NCI-H2171 treated with DMSO at 0.1 percent for 48 hours (cell line): ENCODE measurements at regions not wholly inside any gene's neighbourhood (a gene's known extent, or its start where the extent isn't known, plus 50 kb on each side); places are given as distances from the start of the nearest gene placed in this dataset.

Experiments used
- DNase-seq: peaks from one replicate; lab custom pipeline; 2025; lab: John Stamatoyannopoulos, UW

DNA sequence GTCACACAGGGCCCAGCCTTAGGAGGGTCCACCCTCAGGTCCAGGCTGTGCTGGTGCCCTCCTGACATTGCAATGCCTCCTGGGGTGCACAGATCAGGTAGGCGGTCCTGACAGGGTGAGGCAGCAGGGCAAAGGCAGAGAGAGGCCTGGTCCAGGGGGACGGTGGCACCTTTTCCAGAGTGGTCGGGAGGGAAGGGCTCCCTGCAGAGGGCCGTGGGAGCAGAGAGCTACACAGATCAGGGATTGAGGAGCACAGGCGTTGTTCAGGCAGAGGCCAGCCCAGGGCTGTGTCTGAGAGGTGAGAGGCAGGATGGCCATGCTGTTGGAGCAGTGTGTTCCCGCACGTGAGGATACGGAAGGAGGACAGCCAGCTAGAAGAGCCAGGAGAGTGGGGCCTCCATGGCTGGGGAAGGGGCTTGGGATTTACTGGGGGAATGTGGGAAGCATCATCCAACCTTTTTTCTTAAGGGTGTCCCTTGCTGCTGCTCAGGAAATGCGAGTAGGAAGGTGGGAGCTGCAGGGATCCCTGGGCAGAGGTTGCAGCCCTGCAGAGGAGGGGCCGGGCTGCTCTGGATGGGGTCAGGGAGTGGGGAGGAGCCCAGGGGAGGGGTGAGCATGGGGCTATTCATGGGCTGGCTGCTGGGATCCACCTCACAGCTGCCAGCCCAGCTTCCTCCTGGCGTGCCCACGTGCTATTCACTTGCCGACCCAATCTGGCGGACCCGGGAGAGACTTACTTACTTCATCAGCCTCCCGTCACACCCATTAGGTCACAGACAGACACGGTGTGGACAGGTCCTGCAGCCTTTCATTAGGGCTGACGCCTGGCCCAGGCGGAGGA, 1516.4 kb downstream of the TBC1D22A start:
- no peak for DNase-seq

DNA sequence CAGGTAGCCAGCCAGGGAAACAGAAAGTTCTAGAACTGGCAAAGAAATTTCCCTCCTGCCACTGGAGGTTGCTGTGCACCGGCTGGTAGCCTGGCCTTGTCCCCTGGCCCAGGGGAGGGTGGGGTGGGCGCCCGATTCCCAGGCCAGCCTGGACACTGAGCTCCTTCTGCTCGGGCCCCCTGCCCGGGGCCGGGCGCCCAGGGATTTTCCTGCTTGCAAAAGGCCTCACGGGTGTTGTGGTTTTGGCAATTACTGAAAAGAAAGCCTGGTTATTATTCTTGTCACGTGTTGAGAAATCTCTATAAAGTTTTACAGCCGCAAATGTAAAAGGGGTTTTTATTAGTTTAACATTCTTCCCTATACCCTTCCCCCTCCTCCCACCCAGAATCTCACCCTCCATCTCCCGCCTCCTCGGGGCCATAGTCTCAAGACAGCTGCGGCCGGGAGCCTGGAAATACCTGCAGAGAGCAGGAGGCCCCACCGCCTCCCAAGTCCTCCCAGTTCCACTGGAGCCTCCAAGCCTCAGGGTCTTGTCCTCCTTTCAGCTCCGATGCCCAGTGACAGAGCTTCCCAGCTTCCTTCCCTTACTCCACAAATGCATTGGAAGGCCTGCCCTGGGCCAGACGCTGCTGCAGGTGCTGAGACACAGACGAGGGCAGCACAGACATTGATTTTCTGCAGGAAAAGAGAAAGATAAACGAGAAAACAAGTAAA, 1515.6 kb downstream of the TBC1D22A start:
- DNase-seq: no peak

GRCh38 chr22:48276994-48277867, 1514.8 kb downstream of the TBC1D22A start:
- DNase-seq: no peak

GRCh38 chr22:48275412-48275811, 1513.0 kb downstream of the TBC1D22A start:
- DNase-seq: no peak

GRCh38 chr22:48270731-48271130, 1508.3 kb downstream of the TBC1D22A start:
- no peak for DNase-seq

GRCh38 chr22:48268771-48269552, 1506.5 kb downstream of the TBC1D22A start:
- no peak for DNase-seq

DNA sequence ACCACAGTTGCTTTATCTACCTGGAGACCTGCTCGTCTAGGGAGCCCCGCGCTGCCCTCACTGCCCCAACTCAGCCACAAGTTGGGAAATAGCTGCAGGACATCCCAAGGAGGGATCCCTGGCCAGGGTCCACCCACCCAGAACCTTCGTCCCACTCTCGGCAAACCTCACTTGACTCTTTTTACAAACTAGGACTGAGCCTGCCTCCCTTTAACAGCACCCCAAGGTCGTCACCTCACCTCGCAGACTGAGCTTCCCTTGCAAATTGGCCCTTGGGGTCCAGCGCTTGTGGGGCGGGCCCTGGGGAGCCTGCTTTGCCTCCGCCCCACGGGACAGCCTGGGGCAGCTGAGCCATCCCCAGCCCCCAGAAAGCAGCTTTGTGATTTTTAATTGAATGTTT, 1505.8 kb downstream of the TBC1D22A start:
- DNase-seq: no peak

DNA sequence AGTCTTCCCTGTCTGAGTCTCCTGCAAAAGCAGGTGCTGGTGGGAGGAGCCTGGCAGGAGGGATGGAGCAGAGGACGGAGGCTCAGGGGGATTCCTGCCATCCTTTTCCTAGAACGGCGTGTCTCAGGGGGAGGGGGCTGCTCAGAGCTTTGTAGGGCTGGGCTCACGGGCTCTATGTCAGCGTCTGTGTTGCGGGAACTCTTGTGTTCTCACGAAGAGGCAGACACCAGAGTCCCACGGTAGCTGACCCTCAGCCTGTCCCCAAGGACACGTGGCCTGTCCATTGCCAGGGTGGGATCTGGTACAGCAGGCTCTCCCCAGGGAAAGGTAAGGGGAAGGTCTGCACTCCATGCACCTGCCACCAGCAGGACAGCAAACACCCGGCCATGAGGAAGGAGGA, 1505.2 kb downstream of the TBC1D22A start:
- DNase-seq: peak; percentile 9

DNA sequence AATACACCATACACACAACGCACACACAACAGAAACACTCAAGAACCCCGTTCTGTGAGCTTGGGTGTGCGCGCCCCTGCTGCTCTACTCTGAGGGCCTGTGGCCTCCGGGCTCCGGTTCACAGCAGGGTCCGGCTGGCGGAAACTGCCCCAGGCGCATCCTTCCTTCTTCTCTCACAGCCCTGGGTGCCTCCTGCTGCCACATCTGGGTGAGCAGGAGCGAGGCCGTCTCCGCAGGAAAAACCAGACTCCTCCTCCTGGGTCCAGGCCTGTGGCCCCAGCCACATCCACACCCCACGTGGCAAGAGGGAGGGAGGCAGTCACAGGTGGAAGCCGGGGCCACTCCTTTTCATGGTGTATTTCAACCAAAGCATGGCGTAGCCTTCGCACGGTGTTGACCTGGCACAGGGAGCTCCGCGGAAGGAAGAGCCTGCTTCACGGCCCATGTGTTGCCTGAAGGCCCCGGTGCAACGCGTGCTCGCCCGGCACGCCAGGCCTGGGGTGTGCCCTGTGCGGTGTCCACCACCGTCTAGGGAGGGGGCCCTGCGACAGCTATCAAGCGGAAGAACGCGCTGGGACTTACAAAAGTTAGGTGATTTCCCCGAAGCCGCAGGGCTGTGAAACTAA, 1502.7 kb downstream of the TBC1D22A start:
- DNase-seq: no peak

DNA sequence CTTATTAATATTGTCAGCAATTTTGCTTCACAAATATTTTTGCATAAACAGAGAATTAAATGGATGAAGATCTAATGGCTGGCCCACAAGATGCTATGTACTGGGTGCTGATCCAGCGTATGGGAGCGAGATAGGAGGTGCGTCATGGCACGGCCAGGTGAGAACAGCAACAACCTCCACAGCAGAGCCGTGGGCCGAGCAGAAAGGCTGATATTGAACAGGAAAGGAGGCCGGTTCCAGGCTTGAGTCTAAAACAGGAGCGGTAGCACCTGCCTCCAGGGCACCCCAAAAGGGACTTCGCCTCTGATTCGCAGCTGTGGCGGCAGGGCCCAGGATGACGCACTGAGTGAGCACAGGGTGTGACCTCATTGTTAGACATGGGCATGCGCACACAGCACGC, 1502.1 kb downstream of the TBC1D22A start:
- no peak for DNase-seq

- peak; percentile 68 for DNase-seq
Measured at GRCh38 chr22:48263791-48264351, 1501.4 kb downstream of the TBC1D22A start.

- no peak for DNase-seq
Measured at GRCh38 chr22:48263431-48263765, 1500.9 kb downstream of the TBC1D22A start.

- DNase-seq: no peak
Measured at GRCh38 chr22:48262596-48263430, 1500.4 kb downstream of the TBC1D22A start.

GRCh38 chr22:48261706-48262105, 1499.3 kb downstream of the TBC1D22A start:
- no peak for DNase-seq

- DNase-seq: no peak
Measured at GRCh38 chr22:48261048-48261621, 1498.7 kb downstream of the TBC1D22A start.

DNA sequence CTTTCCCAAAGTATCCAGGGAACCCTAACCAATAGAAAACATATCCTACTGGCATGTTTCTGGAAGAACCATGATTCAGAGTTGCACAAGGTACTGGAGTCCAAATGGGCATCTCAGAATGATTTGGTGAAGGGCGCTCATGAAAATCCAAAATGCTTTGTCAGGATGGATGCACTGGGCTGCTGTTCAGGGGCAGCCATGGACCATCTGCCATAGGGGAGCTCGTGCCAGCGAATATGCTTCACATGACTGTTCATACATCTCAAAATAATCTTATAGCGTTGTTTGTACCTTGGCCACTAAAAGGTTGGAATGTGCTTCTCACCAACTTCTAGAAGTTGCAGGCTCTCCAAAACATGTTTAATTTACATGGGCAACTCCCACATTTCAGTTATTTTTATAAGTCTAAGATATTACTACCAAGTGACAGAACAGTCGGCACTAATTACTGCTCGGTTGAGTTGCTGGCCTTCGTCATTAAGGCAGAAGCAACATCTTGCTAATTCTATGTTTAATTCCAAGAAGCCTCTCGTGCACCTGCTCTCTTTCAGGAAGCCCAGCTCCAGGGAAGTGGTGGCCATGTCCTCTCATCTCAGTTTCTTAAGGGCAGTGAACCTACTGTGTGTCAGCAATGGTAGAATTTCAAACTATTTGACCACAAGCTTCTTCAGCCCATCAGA, 1497.7 kb downstream of the TBC1D22A start:
- peak; percentile 75 for DNase-seq

DNA sequence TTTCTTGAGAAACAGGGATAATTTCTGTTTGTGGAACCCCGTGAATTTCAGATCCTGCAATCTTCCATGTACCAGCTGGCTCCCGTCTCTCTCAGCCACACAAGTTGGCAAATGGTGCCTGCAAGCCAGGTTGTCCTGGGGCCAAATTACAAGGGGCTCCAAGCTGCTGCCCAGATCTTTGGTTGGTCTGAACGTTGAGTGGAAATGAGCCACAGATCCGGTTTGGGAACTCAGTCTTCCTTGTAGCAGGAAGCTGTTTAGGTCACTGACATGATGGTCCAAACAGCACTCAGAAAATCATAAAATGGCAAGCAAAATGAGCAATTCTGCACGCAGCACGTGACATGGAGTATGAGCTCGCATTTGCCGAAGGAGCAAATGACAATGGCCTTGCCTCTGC, 1496.4 kb downstream of the TBC1D22A start:
- no peak for DNase-seq

GRCh38 chr22:48258064-48258701, 1495.7 kb downstream of the TBC1D22A start:
- DNase-seq: no peak

- no peak for DNase-seq
Measured at GRCh38 chr22:48257685-48258055, 1495.2 kb downstream of the TBC1D22A start.
